ENCODE measurements at regions not wholly inside any gene's neighbourhood (a gene's known extent, or its start where the extent isn't known, plus 50 kb on each side); places are given as distances from the start of the nearest gene placed in this dataset.

- no peak overlapping the region for H3K4me3 ChIP-seq (ENCODE audit: low read depth, low read length)
- DNase-seq: no peak
- no peak for TF ChIP-seq CTCF (IDR thresholded peaks at IDR 0.05; ENCODE audit: low read depth, low read length)
- H3K9me3 ChIP-seq (ENCODE audit: severe bottlenecking): no peaks in the 10 kb centered on the region
- H3K27me3 ChIP-seq (ENCODE audit: insufficient read depth, low read depth, severe bottlenecking): peaks cover 49% of the 10 kb centered on the region
- no peak overlapping the region for H3K27ac ChIP-seq
- no peaks in the 10 kb centered on the region for H3K36me3 ChIP-seq
These were observed 76.9 kb upstream of the MAFB start for GRCh38 chr20:40765814-40766480.

- no peak for DNase-seq
- TF ChIP-seq CTCF (IDR thresholded peaks at IDR 0.05; ENCODE audit: low read depth, low read length): no peak
- H3K4me3 ChIP-seq (ENCODE audit: low read depth, low read length): no peak overlapping the region
- H3K9me3 ChIP-seq (ENCODE audit: severe bottlenecking): no peaks in the 10 kb centered on the region
- H3K36me3 ChIP-seq: no peaks in the 10 kb centered on the region
- no peak overlapping the region for H3K27ac ChIP-seq
- H3K27me3 ChIP-seq (ENCODE audit: insufficient read depth, low read depth, severe bottlenecking): peaks cover 57% of the 10 kb centered on the region
These were observed 78.0 kb upstream of the MAFB start for GRCh38 chr20:40766790-40767614.

- no peak for DNase-seq
These were observed 78.5 kb upstream of the MAFB start for GRCh38 chr20:40767615-40767924.

GRCh38 chr20:40768105-40768504 lies 79.1 kb upstream of the MAFB start:
- no peak for DNase-seq
- Histone ChIP-seq H3K27me3 (ENCODE audit: insufficient read depth, low read depth, severe bottlenecking) (peaks cover 56% of the 10 kb centered on the region), H3K27ac (no peak overlapping the region), H3K9me3 (ENCODE audit: severe bottlenecking) (no peaks in the 10 kb centered on the region), H3K4me3 (ENCODE audit: low read depth, low read length) (no peak overlapping the region), H3K36me3 (no peaks in the 10 kb centered on the region)
- TF ChIP-seq CTCF (IDR thresholded peaks at IDR 0.05; ENCODE audit: low read depth, low read length): no peak

More at GRCh38 chr20:40767615-40767924, 78.5 kb upstream of the MAFB start:
- Histone ChIP-seq H3K27ac (no peak overlapping the region), H3K36me3 (no peaks in the 10 kb centered on the region), H3K9me3 (ENCODE audit: severe bottlenecking) (no peaks in the 10 kb centered on the region), H3K27me3 (ENCODE audit: insufficient read depth, low read depth, severe bottlenecking) (peaks cover 57% of the 10 kb centered on the region), H3K4me3 (ENCODE audit: low read depth, low read length) (no peak overlapping the region)
- TF ChIP-seq CTCF (IDR thresholded peaks at IDR 0.05; ENCODE audit: low read depth, low read length): no peak

- Histone ChIP-seq H3K36me3 (no peaks in the 10 kb centered on the region), H3K4me3 (ENCODE audit: low read depth, low read length) (no peak overlapping the region), H3K9me3 (ENCODE audit: severe bottlenecking) (no peaks in the 10 kb centered on the region), H3K27ac (no peak overlapping the region), H3K27me3 (ENCODE audit: insufficient read depth, low read depth, severe bottlenecking) (peaks cover 51% of the 10 kb centered on the region)
- DNase-seq: no peak
- TF ChIP-seq CTCF (IDR thresholded peaks at IDR 0.05; ENCODE audit: low read depth, low read length): no peak
These were observed 80.7 kb upstream of the MAFB start for GRCh38 chr20:40769677-40770285.

Data from WERI-Rb-1 (cell line).